Stimulated activated CD8-positive, alpha-beta memory T cell treated with anti-CD3 and anti-CD28 coated beads, Interleukin-7, amount 100 ng/mL, for 48 hours (primary cell): ENCODE measurements at regions not wholly inside any gene's neighbourhood (a gene's known extent, or its start where the extent isn't known, plus 50 kb on each side); places are given as distances from the start of the nearest gene placed in this dataset.

Experiments used
- DNase-seq, 2 donors: peaks; one replicate each; pipeline ENCODE4 v3.0.0-alpha.2; 2020; ENCODE audit warnings: low read depth in 1 of 2; ENCODE audit errors: extremely low read depth in 1 of 2

DNA sequence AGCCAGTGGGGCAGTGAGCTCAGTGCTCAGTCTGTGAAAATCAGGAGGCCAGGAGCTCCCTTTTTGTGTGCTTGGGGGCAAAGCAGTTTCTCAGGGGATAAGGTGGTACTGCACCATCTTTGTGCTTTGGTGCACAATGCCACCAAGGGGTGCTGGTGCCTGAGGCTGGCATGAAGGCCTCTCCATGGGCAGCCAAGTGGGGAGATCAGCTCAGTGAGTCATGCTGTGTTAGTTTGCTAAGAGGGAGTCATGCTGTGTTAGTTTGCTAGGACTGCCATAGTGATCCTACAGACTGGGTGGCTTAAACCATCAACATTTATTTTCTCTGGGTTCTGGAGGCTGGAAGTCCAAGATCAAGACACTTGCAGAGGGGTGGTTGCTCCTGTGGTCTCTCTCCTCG is 428.1 kb downstream of the PRDM2 start:
- DNase-seq, result no peak

DNA sequence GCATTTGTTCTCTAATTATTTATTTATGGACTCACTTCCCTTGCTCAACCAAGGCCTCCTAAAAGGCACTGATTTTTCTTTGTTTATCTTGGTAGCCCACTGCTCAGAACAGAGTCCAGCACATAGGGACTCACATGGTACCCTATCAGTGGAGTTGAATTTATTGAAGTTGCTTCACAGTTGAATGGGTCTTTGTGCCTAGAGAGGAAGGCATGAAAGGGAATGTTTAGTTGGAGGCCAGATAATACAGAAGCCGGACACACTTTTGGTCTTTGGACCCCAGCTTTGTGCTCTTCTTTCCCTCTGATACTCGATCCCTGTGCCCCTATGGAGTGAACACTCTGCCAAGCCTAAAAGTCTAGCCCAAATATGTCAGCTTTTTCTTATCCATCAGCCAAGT is 429.0 kb downstream of the PRDM2 start:
- DNase-seq, result no peak

DNA sequence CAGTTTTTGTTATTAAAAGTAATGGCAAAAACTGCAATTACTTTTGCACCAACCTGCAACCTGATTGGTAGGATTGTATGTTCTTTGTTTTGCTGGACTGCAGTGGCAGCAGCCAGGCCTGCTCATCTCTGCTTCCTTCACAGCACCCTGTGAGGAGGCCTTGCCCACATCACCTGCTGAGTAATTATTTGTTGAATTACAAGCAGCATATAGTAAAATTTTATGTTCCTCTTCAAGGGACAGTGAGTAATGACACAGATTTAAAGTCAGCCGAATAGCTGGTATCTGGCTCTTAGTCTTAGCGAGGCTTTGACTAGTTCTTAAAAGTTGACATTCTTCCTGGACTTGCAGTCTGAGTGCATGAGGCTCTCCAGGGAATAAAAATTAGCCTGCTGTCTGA is 435.1 kb downstream of the PRDM2 start:
- DNase-seq, result no peak

DNA sequence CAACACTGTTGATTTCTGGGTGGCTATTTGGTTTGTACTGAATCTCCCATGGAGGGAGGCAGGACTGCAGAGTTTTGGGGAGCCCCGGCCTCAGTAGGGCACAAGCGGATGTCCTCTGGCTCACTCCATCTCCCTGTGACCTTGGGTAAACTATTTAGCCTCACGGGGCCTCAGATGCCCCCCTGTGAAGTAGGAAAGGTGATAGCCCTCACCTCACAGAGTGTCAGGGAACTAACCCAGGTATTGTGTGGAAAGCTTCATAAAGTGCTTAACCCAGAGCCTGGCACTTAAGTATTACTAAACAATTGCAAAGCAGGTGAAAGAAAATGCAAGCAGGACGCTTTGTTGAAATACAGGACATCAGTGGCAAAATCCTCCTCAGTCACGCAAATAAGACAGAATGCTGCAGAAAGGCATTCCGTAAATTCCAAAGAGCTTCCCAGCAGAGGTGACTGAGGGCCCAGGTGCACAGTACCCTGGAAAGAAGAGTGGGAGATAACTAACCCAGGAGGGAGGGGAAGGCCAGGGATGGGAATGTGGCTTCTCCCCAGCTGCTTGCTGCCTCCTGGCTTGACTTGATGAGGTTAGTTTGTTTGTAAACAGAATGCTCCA is 436.3 kb downstream of the PRDM2 start:
- no peak for DNase-seq

DNA sequence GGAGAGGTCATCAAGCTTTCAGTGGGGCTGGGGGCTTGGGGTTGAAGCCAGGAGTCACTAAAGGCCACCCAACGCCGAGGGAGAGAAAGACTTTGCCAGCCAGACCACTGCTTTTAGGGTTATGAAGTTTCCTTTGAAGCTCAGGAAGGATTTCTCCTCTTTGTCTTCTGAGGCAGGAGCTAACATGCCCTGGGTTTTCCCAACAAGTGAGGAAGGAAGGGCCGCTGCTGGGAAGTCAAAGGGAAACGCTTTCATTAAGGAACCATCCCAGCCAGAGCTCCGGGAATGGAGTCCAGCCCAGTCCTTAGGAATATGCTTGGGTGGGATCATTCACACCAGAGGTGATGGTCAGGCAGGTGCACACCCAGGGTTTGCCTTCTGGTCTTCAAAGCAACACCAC is 436.9 kb downstream of the PRDM2 start:
- DNase-seq, result no peak

DNA sequence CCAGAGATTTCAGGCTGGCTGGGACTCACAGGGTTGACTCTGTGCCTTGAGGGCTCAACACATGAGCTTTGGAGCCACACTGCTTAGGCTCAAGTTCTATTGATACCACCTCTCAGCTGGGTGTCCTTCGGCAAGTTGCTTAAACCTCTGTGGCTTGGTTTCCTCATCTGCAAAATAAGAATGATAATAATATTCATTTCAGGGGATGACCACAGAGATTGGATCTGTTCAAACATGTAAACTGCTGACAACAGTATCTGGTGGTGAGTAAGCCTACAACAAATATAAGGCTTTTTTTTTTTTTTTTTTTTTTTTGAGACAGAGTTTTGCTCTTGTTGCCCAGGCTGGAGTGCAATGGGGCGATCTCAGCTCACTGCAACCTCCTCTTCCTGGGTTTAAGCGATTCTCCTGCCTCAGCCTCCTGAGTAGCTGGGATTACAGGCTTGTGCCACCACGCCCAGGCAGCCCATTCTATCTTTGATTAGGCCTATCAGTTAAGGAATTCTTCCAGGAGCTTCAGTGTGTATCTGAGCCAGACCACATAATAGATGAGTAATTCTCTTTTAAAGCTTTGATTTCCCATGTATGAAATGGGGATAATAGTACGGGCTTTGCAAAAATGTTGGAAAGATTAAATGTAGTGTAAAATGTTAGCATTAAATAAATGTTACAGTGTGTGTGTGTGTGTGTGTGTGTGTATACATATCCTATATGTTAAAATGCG is 437.6 kb downstream of the PRDM2 start:
- DNase-seq, result no peak

DNA sequence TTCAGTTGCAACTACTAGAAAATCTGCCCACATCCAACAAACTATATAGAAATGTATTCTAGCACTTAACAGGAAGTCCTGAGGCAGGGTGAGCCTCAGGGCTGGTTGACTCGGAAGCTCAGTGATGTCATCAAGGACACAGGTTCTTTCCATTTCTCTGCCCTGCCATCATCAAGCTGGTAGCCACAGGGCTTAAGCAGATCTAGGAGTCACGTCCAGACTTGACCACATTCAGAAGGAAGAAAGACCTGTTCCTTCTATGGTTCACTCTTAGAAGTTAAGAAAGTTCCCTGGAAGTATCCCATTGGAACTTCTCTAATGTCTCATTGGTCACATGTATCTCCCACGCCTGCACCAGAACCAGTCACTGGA is 438.1 kb downstream of the PRDM2 start:
- no peak for DNase-seq

DNA sequence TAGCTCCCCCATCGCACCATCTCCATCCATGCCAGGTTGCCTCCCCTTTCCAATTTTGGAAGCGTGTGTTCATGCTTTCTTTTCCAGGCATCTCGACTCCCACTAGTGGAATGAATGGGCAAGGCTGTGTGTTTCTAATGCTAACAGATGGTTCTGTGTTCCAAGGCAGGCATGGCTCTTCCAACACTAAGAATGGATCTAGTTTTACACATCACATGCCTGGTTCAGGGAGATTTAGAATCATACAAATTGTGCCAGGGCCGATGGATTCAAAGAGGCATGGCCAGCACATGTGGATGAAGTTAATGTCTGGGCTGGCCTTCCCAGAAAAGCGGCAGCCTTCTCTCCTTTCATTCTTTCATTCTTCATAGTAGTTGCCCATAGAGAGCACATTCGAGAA is 438.7 kb downstream of the PRDM2 start:
- no peak for DNase-seq

DNA sequence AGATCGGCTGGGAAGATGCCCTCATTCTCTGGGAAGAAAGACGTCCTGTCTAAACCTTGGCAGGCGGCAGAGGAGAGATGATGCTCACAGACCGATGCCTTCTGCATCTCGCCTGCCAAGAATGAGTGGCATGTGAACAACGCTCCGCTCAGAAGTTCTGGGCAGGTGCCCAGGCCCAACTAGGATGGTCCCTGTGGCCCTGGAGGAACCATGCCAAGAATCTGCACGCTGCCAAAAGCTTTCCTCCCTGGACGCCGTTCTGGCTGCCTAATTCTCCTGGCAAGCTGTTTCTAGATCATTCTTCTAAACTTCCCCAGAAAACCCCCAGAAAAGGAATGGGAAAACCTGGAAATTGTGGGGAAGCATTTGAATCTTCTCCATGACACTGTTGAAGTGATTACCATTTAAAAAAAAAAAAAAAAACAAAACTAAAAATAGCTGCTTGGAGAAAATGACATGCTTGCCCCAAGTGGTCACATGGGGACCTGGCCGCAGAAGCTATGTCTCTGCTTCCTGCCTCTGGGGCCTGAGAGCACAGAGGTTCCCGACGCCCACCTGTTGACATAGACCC is 440.9 kb downstream of the PRDM2 start:
- no peak for DNase-seq

DNA sequence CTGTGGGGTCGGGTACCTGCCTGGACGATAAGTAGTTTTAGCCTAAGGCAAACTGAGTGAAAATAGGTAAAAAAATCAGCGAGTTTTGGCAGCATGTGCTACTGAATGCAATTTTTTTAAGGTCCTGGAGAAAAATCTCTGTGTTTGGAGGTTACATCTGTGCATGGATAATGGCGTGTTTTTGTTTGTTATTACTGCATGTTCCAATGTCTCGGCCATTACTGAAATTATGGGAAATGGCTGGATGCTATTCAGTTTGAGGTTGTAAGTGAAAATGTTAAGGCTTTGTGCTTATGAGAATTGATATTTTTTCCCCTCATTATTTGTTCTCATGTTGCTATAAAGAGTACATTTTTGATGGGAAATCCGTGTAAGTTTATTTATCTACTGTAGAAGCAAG is 441.7 kb downstream of the PRDM2 start:
- no peak for DNase-seq

DNA sequence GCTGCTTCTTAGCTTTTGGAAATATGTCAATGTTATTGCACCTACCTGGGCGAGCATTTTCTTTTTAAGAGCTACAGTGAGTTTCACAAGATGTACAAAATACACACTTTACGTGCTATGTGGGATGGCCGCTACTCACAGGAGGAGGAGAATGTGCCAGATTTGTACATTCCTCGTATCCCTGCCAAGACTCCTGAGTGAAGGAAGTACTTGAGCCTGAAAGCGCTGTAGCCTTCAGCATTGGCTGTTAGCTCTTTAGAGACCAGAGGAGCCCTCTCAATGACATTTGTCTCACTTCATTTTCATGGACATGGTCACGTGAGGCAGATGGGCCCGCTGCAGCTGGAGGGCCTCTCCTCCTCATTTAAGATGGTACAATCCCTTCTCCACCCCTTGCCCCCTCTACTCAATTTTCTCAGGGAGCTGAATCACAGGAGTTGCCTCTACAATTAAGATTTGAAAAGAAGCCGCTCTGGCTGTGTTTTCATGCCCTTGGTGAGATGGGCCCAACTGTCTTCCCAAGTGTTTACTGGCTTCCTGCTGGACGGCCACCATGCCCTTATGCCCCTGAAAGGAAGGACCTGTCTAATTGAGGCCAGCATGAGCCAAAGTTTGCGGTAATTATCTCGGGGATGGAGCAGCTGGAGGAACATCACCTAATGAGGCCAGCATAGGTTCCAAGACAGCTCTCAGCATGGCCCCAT is 442.6 kb downstream of the PRDM2 start:
- no peak for DNase-seq

DNA sequence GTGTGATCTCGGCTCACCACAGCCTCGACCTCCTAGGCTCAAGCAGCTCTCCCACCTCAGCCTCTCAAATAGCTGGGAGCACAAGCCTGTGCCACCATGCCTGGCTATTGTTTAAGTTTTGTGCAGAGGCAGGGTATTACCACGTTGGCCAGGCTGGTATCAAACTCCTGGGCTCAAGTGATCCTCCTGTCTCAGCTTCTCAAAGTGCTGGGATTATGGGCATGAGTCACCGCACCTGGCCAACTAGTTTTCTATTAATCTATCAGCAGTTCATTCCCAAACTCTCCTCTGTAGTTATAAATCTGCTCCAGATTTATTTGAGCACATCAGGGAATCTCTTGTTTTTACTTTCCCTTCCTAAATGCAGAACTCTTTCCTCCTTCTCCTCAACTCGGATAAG is 443.8 kb downstream of the PRDM2 start:
- no peak for DNase-seq

DNA sequence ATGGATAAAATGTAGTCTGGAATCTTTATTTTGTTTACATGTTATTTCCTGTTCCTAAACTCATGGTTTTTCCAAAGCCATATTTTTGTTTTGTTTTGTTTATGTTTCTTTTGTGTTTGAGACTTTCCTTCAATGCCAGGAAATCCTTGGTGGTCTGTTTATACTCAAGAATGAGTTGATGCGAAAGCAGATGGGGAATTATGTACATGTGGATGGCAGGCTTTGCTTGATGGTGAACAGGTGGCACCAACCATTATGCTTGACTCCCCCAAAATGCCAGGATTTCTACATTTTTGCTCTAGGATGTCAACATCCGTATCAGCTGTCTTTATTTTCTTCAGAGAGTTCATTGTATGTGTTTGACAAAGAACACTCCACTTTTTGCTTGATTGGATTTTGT is 448.5 kb downstream of the PRDM2 start:
- DNase-seq, result no peak

DNA sequence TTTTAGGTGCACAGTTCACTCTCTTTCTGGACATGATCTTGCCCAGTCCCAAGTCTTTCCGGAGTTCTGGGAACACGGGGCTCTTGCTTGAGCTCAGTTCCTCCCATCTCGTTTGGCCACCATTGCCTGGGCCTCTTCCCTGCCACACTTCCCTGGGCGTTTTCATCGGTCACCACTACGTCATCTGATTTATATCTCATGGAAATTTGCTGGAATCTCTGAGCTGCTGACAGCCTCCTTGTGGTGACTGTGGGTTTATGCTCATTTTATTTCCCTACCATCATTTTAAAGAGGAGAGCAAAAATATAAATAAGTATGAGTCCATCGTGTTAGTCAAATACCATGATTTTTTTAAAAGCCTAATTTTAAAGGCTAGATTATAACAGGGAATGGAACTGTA is 449.1 kb upstream of the KAZN start:
- no peak for DNase-seq

DNA sequence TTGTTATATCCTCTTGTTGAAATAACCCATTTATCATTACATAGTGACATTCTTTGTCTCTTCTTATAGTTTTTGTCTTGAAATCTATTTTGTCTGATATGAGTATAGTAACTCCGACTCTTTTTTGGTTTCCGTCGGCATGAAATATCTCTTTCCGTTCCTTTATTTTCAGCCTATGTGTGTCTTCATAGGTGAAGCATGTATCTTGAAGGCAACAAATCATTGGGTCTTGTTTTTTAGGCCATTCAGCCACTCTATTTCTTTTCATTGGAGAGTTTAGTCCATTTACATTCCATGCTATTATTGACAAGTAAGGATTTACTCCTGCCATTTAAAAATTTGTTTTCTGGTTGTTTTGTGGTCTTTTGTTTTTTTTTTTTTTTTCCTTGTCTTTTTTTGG is 441.9 kb upstream of the KAZN start:
- no peak for DNase-seq

DNA sequence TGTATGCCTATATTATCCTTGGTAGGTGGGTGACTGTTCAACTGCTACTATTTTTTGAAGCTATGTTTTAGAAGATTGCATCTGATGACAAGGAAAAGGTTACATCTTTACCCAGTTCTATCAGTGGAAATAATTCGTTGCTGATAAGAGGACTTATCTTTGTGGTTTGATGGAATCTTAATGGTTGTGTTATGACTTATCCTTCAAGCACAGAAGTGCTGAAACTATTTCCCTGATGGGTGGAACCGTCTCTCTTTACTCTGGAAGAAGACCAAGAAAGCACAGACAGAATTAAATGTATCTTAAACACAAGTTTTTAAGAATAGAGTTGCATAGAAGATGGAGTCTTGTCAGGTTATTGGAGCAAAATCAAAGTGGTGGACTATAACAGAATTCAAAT is 437.7 kb upstream of the KAZN start:
- DNase-seq, result no peak

DNA sequence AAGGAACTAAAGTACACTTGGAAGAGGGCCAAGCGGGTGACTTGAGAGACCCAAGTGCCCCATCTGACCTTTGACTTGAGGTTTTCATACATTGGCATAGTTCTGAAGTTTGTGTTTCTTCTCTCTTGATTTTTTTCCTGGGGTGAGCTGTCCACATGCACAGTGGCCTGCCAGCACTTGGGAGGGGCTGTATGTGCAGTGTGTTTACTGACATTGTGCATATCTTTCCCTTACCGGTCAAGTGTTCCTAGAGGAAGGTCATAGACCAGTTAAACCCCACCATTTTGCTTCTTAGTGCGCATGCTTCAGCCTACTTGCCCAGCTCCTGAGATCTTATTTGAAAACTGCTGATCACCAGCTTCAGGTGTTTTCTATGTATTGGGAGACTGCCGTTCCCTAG is 435.2 kb upstream of the KAZN start:
- DNase-seq, result no peak

DNA sequence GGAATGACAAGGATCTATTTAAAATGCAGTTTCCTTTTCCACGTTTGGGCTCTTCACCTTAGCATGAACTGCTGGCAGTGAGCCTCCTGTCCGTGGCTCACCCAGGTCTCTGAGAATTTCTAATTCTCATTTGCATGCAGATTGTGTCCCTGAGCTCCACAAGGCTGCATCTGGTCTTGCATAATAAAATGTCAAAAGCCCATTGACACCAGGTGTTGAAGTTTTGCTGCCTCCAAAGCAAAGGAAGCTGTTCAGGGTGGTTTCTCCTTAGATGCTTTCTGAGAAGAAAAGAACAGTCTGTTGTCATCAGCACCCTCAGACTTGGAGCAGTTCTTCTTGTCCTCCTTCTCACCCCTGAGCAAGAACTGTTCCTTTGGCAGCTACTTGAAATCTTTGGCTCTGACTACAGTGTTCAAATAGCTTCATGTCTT is 433.1 kb upstream of the KAZN start:
- no peak for DNase-seq

DNA sequence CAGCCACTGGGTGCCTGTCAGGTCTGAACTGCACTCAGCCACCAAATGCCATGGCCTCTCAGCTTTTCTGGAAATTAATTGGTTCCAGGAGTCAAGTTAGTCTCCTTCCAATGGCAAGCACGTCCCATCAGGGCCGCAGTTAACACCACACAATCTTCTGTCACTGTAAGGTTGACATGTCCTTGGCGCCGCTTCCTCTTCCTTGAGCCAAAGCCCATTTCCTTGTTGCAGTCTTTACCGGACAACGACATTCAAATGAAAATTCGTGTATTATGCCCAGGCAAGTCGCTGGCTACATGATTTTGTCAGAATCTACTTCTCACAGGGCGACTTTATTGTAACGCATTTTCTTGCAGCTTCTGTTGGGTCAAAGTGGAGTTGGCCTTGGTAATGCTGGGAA is 430.6 kb upstream of the KAZN start:
- no peak for DNase-seq

DNA sequence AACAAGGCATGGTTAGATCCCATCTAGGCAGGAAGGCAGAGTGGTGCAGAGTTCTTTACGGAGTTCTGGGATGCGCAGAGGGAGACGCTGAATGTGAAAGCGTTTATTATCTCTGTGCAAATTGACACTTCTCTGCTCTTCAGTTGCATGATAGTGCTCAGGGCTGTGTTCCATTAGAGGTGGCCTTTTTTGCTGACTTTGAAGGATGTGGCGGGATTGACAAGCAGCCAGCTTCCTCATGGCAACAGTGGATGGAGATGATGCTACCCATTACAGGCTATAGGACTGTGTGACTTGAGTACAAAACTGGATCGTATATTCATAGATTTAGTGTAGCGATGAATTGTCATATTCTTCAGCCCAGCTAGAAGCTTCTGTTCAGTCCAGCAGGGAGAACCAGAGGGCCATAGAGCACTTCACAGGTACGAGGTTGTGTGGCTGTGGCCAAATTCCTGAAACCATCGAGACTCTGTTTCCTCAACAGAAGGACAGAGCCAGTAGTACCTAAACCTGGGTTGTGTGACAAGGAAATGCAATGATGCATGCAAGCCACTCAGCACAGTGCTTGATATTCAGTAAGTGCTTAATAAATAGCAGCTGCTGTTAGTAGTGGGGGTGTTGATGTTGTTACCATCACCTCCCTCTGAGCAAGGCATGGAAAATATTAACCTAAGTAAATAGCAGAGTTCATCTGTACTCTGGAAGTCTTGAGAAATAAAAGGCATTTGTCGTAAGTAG is 430.0 kb upstream of the KAZN start:
- no peak for DNase-seq

DNA sequence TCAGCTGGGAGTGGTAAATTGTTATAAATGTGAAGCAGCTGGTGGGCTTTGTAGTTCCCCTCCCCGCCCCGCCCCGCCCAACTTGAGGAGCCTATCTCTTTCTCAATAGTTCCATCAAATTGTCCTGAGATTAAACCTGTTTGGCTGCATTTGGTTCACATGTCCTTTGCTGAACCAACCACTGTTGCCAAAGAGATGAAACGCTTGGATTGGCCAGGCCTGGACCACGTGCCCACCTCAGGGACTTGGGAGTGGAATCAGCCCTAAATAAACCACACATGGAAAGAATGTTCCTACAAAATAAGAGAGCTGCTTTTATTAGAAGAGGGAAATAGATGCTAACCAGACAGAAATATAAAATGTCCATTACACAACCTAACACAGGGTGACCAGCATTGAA is 424.9 kb upstream of the KAZN start:
- DNase-seq, result no peak
